ENCODE measurements at regions not wholly inside any gene's neighbourhood (a gene's known extent, or its start where the extent isn't known, plus 50 kb on each side); places are given as distances from the start of the nearest gene placed in this dataset.

DNA sequence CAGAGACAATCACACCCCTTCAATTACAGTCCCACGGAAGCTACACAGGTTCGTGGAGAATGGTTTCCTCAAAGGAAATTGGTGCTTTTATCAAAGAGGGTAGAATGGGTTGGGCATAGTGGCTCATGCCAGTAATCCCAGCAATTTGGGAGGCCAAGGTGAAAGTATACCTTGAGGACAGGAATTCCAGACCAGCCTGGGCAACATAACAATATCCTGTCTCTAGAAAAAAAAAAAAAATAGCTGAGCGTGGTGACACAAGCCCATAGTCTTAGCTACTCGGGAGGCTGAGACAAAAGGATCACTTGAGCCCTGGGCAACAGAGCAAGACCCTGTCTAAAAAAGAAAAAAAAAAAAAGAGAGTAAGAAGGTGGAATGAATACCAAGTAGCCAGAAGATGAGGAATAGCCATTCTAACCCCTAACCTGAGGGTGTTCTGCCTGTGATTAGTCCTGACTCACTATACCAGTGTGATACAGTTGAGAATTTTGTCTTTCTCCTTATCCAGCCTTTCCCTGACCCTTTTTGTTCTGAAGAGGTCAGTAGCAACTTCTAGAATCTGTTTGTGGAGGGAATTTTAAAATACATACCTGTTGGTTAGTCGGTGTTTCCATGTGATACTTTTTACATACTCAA is 283.2 kb downstream of the MREG start:
- ATAC-seq (no peak), DNase-seq (no peak)
- Histone ChIP-seq H3K27me3 (ENCODE audit: insufficient read depth in 3 of 3, low read length in 2 of 3) (no peaks in the 10 kb centered on the region), H3K4me1 (no peaks in the 10 kb centered on the region), H3K9me3 (no peaks in the 10 kb centered on the region), H3K36me3 (ENCODE audit: insufficient read depth in 1 of 2, low read depth in 1 of 2) (no peaks in the 10 kb centered on the region), H3K27ac (no peak overlapping the region), H3K4me3 (no peak overlapping the region)
- WGBS, 3 donors, result 84 to 87% (median 85%) methylated on average over 5 of the region's 5 CpGs
- TF ChIP-seq, protein P1, sequence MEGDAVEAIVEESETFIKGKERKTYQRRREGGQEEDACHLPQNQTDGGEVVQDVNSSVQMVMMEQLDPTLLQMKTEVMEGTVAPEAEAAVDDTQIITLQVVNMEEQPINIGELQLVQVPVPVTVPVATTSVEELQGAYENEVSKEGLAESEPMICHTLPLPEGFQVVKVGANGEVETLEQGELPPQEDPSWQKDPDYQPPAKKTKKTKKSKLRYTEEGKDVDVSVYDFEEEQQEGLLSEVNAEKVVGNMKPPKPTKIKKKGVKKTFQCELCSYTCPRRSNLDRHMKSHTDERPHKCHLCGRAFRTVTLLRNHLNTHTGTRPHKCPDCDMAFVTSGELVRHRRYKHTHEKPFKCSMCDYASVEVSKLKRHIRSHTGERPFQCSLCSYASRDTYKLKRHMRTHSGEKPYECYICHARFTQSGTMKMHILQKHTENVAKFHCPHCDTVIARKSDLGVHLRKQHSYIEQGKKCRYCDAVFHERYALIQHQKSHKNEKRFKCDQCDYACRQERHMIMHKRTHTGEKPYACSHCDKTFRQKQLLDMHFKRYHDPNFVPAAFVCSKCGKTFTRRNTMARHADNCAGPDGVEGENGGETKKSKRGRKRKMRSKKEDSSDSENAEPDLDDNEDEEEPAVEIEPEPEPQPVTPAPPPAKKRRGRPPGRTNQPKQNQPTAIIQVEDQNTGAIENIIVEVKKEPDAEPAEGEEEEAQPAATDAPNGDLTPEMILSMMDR (IDR thresholded peaks at IDR 0.05), result no peak
- intact Hi-C loops (cut with DNase I), result no loop called here

DNA sequence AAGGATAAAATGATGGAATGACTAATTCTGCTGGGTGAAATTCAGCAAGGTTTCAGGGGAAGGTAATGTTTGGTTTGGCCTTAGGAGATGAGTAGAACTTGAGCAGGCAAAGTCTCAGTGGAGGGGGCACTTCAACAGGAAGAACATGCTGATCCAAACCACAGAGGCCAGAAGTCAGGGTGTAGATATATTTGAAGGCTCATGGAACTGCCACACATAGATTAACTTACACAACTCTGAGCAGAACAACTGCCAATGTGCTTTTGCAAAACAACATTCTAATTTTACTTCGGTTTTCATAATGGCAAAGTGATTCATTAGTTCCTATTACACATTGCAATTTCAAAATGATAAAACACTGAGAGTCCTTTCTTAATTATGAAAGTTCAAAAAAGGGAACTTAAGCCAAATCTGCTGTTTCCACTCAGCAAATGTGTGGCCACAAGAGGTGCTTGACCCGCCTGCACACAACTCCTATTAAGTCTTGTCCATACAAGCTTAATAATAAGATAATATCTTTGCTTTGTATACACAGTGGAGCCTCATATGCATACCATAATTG is 284.8 kb downstream of the MREG start:
- peak in 1 of 2 donors; percentile 12 for DNase-seq
- no peaks in the 10 kb centered on the region for H3K4me1 ChIP-seq
- no peaks in the 10 kb centered on the region for H3K9me3 ChIP-seq
- WGBS, 3 donors, result 66 to 77% (median 67%) methylated on average over 2 of the region's 2 CpGs
- no peak overlapping the region for H3K27ac ChIP-seq
- TF ChIP-seq, protein P1 (IDR thresholded peaks at IDR 0.05), result no peak
- peak in 2 of 4 donors; percentile 33 to 43 for ATAC-seq
- H3K27me3 ChIP-seq (ENCODE audit: insufficient read depth in 3 of 3, low read length in 2 of 3), result no peaks in the 10 kb centered on the region
- H3K36me3 ChIP-seq (ENCODE audit: insufficient read depth in 1 of 2, low read depth in 1 of 2), result no peaks in the 10 kb centered on the region
- no peak overlapping the region for H3K4me3 ChIP-seq
- intact Hi-C loops (cut with DNase I), result no loop called here

DNA sequence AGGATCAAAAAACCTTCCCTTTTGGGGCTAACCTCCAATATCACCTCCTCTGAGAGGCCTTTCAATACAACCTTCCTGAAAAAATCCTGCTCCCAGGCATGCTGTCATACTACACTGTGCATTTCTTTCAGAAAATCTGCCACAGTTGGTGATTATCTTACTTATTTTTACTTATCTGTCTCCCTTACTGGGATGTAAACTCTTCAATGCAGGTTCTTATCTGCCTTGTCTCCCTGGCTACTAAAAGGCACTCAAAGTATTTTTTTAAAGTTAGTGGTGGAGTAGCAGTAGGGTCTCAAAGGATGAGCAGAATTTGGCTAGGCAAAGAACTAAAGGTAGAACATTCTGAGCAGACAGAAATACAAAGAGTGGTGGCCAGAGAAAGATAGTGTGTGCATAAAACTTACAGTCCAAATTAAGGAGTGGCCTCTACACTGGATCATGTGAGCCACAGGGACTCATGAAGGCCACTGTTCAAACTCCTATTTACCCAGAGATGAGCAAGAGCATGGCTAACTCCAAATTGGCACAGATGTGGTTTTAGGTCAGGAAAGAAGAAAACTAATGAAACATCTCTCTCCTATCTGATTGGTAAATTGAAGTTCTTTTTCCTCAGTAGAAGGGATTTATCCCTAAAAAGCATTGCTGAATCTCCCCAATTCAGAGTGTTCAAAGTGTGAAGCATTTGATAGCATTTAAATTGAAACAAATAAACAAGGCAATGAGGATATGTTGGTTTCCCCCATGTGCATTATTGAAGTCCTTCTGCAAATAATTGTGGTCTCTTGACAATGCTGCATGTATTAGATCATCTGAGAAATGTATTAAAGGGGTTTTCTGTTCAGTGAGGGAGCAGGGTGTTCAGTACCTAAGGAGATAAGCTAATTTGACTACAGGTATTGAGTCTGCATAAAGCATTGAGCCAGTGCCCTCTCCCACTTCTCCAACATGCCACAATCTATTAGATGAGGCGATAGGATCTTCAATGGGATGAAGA is 285.5 kb downstream of the MREG start:
- DNase-seq (no peak), ATAC-seq (no peak)
- intact Hi-C loops (cut with DNase I), result no loop called here
- no peaks in the 10 kb centered on the region for H3K27me3 ChIP-seq (ENCODE audit: insufficient read depth in 3 of 3, low read length in 2 of 3)
- TF ChIP-seq, protein P1 (IDR thresholded peaks at IDR 0.05), result no peak
- no peaks in the 10 kb centered on the region for H3K36me3 ChIP-seq (ENCODE audit: insufficient read depth in 1 of 2, low read depth in 1 of 2)
- H3K9me3 ChIP-seq, result no peaks in the 10 kb centered on the region
- no peak overlapping the region for H3K27ac ChIP-seq
- WGBS, 3 donors, result 81 to 100% (median 99%) methylated on average over 1 of the region's 1 CpG
- no peaks in the 10 kb centered on the region for H3K4me1 ChIP-seq
- no peak overlapping the region for H3K4me3 ChIP-seq

DNA sequence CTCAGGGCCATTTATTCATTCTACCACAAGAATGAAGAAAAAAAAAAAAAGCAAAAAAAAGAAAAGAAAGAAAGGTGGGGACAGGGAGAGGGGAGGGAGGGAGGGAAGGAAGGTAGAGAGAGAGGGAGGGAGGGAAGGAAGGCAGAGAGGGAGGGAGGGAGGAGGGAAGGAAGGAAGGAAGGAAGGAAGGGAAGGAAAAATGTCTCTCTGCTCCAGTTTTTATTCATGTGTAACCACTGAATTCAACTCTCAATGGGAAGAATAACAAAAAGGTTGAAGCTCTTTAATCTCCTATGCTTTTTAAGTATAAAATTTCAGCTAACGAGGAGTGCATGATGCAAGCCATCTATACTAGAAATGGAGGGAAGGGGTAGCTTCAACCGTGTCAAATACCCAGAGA is 287.3 kb downstream of the MREG start:
- no peaks in the 10 kb centered on the region for H3K4me1 ChIP-seq
- H3K9me3 ChIP-seq, result no peaks in the 10 kb centered on the region
- TF ChIP-seq, protein P1 (IDR thresholded peaks at IDR 0.05), result no peak
- intact Hi-C loops (cut with DNase I), result no loop called here
- no peak overlapping the region for H3K4me3 ChIP-seq
- H3K36me3 ChIP-seq (ENCODE audit: insufficient read depth in 1 of 2, low read depth in 1 of 2), result no peaks in the 10 kb centered on the region
- ATAC-seq (no peak), DNase-seq (no peak)
- no peak overlapping the region for H3K27ac ChIP-seq
- 65 to 80% (median 75%) methylated on average over 2 of the region's 2 CpGs for WGBS, 3 donors
- H3K27me3 ChIP-seq (ENCODE audit: insufficient read depth in 3 of 3, low read length in 2 of 3), result no peaks in the 10 kb centered on the region

Data from psoas muscle (tissue), 7 donors.